Aorta (tissue), 5 donors: ENCODE measurements at regions not wholly inside any gene's neighbourhood (a gene's known extent, or its start where the extent isn't known, plus 50 kb on each side); places are given as distances from the start of the nearest gene placed in this dataset.
"Not testable (repeated sequence)": the region's sequence is repeated elsewhere in the genome, so short reads cannot be mapped to it uniquely, and the experiment has no call there.

Experiments used
- ATAC-seq: fragments of 200-7000 bp; cut with Tn5 transposase; one replicate; pipeline ENCODE4 v1.9.1; 2022; ENCODE audit warnings: moderate library complexity; ENCODE audit not compliant: low FRiP score
- DNase-seq, 2 donors: peaks; one replicate each; pipeline ENCODE4 v3.0.0-alpha.2; 2020
- H3K27ac ChIP-seq, 2 donors: one replicate each; pipeline ENCODE4 v1.5.1; 2013; ENCODE audit warnings: low read length in 2 of 2, mild to moderate bottlenecking in 2 of 2, moderate library complexity in 2 of 2, control low read depth in 1 of 2, inconsistent platforms in 1 of 2, low read depth in 1 of 2
- H3K27me3 ChIP-seq, 2 donors: one replicate each; pipeline ENCODE4 v1.6.1; 2013; ENCODE audit warnings: control low read depth in 1 of 2, low read length in 1 of 2, mild to moderate bottlenecking in 1 of 2, moderate library complexity in 1 of 2; ENCODE audit not compliant: insufficient read depth in 2 of 2, control insufficient read depth in 1 of 2
- H3K36me3 ChIP-seq, 2 donors: one replicate each; pipeline ENCODE4 v1.6.1; 2013; ENCODE audit warnings: control low read depth in 1 of 2, low read length in 1 of 2, mild to moderate bottlenecking in 1 of 2; ENCODE audit not compliant: insufficient read depth in 2 of 2, control insufficient read depth in 1 of 2
- H3K4me1 ChIP-seq, 2 donors: one replicate each; pipeline ENCODE4 v1.6.1; 2013; ENCODE audit warnings: low read length in 2 of 2, control low read depth in 1 of 2, mild to moderate bottlenecking in 1 of 2, moderate library complexity in 1 of 2; ENCODE audit not compliant: insufficient read depth in 2 of 2, control insufficient read depth in 1 of 2
- H3K4me3 ChIP-seq, 2 donors: one replicate each; pipeline ENCODE4 v1.5.1; 2013; ENCODE audit warnings: low read length in 2 of 2, control low read depth in 1 of 2, mild to moderate bottlenecking in 1 of 2
- H3K9me3 ChIP-seq: one replicate; pipeline ENCODE4 v1.6.1; 2013; ENCODE audit warnings: mild to moderate bottlenecking, low read length; ENCODE audit not compliant: control insufficient read depth
- WGBS, 2 donors: extraction: QIAGEN DNeasy Blood & Tissue Kit; methylation state at CpG; one replicate each; pipeline ENCODE4 v1.1.7; 2013; 5-methylcytosine and 5-hydroxymethylcytosine counted together
- intact Hi-C, 2 donors: fragments of 100-400 bp; cut with DNase I; formaldehyde crosslinking; loops; one replicate each; pipeline versions ENCODE4 v1.14.2 to v1.15.0; 2022
- donor health status: healthy with polysubstance abuse.
- donor health status: Bipolar disorder and iron deficiency.
- donor health status: DM: no; HTN: no; CAD: no.
- donor health status: DM: no; HTN: no; CAD: no.
- donor health status: DM: yes; HTN: yes; CAD: no.

GRCh38 chr6:130625825-130626527, 201.2 kb upstream of the SMLR1 start:
- ATAC-seq, result no peak
- no peaks in the 10 kb centered on the region for H3K9me3 ChIP-seq
- H3K36me3 ChIP-seq, result no peaks in the 10 kb centered on the region
- H3K4me3 ChIP-seq, result no peak overlapping the region
- WGBS, 2 donors, result 31 to 43% methylated on average over 3 of the region's 3 CpGs
- no peak for DNase-seq
- H3K4me1 ChIP-seq, result no peaks in the 10 kb centered on the region
- intact Hi-C loops, result no loop called here
- no peaks in the 10 kb centered on the region for H3K27me3 ChIP-seq
- H3K27ac ChIP-seq, result no peak overlapping the region

DNA sequence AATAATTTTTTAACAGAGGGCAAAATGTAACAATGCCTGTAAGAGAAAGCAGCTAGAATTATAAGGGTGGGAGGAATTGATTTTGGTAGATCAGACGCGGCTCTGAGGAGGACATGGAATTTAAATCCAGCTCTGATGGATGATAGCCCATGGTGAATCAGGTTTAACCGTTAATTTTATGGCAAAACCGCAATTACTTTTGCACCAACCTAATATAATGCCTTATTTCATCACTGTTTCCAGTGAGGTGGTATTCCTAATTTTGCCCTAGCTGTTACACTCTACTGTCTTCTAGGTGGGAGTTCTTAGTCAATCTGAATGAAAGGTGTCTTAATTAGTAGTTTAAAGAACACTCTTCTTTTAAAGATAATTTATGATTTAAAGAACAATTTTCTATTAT, 198.3 kb upstream of the SMLR1 start:
- H3K4me3 ChIP-seq, result no peak overlapping the region
- intact Hi-C loops, result no loop called here
- no peak for DNase-seq

DNA sequence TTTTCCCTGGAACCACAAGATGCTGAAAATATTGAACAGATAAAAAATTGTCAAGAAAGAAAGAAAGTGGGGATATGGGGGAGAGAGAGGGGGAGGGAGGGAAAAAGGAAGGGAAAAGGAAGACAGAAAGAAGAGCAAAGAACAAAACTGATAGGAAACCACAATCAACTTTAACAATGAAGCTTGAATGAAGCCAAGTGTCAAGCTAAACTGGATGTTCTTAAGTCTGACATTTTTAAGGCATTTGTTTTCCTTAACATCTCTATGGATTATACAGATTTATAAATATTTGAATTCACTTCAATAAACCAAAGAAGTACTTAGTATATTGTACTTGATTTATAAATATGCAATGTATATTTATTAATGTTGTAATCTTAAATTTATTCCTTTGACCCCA, 197.6 kb upstream of the SMLR1 start:
- no peak overlapping the region for H3K27ac ChIP-seq

More for the DNA sequence above, 198.3 kb upstream of the SMLR1 start:
- no peaks in the 10 kb centered on the region for H3K9me3 ChIP-seq
- ATAC-seq, result no peak
- H3K27me3 ChIP-seq, result no peaks in the 10 kb centered on the region
- no peaks in the 10 kb centered on the region for H3K36me3 ChIP-seq
- no peak overlapping the region for H3K27ac ChIP-seq
- H3K4me1 ChIP-seq, result no peaks in the 10 kb centered on the region
- 90 to 95% methylated on average over 4 of the region's 4 CpGs for WGBS, 2 donors

GRCh38 chr6:130632277-130632676, 194.9 kb upstream of the SMLR1 start:
- Histone ChIP-seq H3K4me1 (no peaks in the 10 kb centered on the region), H3K4me3 (no peak overlapping the region), H3K36me3 (no peaks in the 10 kb centered on the region), H3K27me3 (no peaks in the 10 kb centered on the region), H3K9me3 (no peaks in the 10 kb centered on the region), H3K27ac (no peak overlapping the region)
- DNase-seq, result peak in 1 of 2 donors; percentile 36
- ATAC-seq, result no peak
- intact Hi-C loops, result no loop called here
- 3 to 7% methylated on average over 9 of the region's 9 CpGs for WGBS, 2 donors

More for the DNA sequence above, 197.6 kb upstream of the SMLR1 start:
- DNase-seq (no peak), ATAC-seq (no peak)
- no peak overlapping the region for H3K4me3 ChIP-seq
- H3K4me1 ChIP-seq, result no peaks in the 10 kb centered on the region
- H3K36me3 ChIP-seq, result no peaks in the 10 kb centered on the region
- no peaks in the 10 kb centered on the region for H3K9me3 ChIP-seq
- intact Hi-C loops, result no loop called here
- no peaks in the 10 kb centered on the region for H3K27me3 ChIP-seq

DNA sequence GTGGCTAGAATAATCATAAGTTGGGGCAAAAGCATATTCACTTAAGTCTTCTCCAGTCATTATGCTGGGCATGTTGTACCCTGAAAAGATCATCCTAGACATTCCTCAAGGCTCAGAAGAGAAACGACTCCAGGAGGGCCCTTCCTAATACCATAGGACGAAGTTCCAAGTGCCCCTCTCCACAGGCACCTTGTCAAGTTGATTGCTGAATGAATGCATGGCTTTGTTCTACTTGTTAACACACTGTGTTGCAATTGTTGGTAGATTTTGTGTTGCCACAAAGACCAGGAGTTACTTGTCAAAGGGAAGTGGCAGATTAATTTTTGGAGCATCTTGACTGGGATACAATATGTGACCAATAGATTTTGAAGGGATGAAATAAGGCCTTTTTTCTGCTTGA, 194.3 kb upstream of the SMLR1 start:
- 54 to 55% methylated on average over 2 of the region's 2 CpGs for WGBS, 2 donors
- intact Hi-C loops, result no loop called here
- DNase-seq (no peak), ATAC-seq (no peak)
- no peaks in the 10 kb centered on the region for H3K36me3 ChIP-seq
- H3K27ac ChIP-seq, result no peak overlapping the region
- no peaks in the 10 kb centered on the region for H3K9me3 ChIP-seq
- H3K4me3 ChIP-seq, result no peak overlapping the region
- H3K27me3 ChIP-seq, result no peaks in the 10 kb centered on the region
- no peaks in the 10 kb centered on the region for H3K4me1 ChIP-seq

GRCh38 chr6:130643361-130643760, 183.8 kb upstream of the SMLR1 start:
- no peaks in the 10 kb centered on the region for H3K4me1 ChIP-seq
- WGBS, 2 donors, result 25 to 74% methylated on average over 1 of the region's 1 CpG
- intact Hi-C loops, result no loop called here
- H3K27me3 ChIP-seq, result no peaks in the 10 kb centered on the region
- ATAC-seq (no peak), DNase-seq (no peak)
- H3K9me3 ChIP-seq, result peaks cover 5% of the 10 kb centered on the region
- H3K36me3 ChIP-seq, result no peaks in the 10 kb centered on the region
- no peak overlapping the region for H3K4me3 ChIP-seq
- H3K27ac ChIP-seq, result no peak overlapping the region

DNA sequence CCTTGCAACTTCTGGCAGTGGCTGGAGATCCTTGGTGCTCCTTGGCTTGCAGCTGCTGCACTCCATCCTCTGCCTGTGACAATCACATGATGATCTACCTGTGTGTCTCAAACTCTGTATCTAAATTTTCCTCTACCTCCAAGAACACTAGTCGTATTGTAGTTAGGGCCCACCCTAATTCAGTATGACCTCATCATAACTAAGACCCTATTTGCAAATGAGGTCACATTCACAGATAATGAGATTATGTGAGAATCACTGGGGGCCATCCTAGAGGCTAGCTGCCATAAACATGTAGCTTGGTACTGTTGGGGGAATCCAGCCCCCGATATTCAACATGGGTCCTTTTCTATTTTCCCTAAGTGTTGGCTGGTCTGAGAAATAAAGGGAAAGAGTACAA, 183.0 kb upstream of the SMLR1 start:
- no peaks in the 10 kb centered on the region for H3K36me3 ChIP-seq
- no peak for DNase-seq
- WGBS, 2 donors, result 89 to 95% methylated on average over 2 of the region's 2 CpGs
- peaks cover 5% of the 10 kb centered on the region for H3K9me3 ChIP-seq
- H3K4me1 ChIP-seq, result no peaks in the 10 kb centered on the region
- H3K27me3 ChIP-seq, result no peaks in the 10 kb centered on the region
- H3K27ac ChIP-seq, result no peak overlapping the region
- ATAC-seq, result no peak
- intact Hi-C loops, result no loop called here
- no peak overlapping the region for H3K4me3 ChIP-seq

GRCh38 chr6:130644769-130645168, 182.4 kb upstream of the SMLR1 start:
- WGBS, 2 donors, result 87 to 88% methylated on average over 3 of the region's 3 CpGs
- H3K36me3 ChIP-seq, H3K27ac ChIP-seq, intact Hi-C loops, H3K27me3 ChIP-seq, ATAC-seq, DNase-seq, H3K4me3 ChIP-seq, H3K4me1 ChIP-seq, H3K9me3 ChIP-seq: not testable (repeated sequence)

DNA sequence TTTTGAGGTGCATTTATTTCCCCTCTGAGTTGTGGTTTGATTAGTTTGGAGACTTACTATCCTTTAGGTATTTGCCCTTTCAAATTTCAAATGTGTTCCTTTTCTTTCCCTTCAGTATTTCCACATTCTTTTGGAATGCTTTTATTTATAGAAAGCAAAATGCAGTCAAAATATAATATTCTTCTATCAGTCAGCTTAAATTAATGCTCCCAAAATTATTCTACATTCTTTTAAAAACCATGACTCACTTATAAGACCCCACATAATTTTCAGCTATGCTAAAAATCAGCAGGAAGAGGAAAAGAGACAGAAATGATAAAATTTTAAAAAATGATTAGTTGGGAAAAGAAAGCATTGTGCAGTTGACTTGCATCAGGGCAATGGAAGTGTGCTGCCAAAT, 180.0 kb upstream of the SMLR1 start:
- intact Hi-C loops, result no loop called here
- Histone ChIP-seq H3K36me3 (no peaks in the 10 kb centered on the region), H3K27me3 (no peaks in the 10 kb centered on the region), H3K27ac (no peak overlapping the region), H3K4me3 (no peak overlapping the region), H3K9me3 (peaks cover 6% of the 10 kb centered on the region), H3K4me1 (no peaks in the 10 kb centered on the region)
- ATAC-seq (no peak), DNase-seq (no peak)
